ENCODE measurements at regions not wholly inside any gene's neighbourhood (a gene's known extent, or its start where the extent isn't known, plus 50 kb on each side); places are given as distances from the start of the nearest gene placed in this dataset.
"Not testable (repeated sequence)": the region's sequence is repeated elsewhere in the genome, so short reads cannot be mapped to it uniquely, and the experiment has no call there.

DNA sequence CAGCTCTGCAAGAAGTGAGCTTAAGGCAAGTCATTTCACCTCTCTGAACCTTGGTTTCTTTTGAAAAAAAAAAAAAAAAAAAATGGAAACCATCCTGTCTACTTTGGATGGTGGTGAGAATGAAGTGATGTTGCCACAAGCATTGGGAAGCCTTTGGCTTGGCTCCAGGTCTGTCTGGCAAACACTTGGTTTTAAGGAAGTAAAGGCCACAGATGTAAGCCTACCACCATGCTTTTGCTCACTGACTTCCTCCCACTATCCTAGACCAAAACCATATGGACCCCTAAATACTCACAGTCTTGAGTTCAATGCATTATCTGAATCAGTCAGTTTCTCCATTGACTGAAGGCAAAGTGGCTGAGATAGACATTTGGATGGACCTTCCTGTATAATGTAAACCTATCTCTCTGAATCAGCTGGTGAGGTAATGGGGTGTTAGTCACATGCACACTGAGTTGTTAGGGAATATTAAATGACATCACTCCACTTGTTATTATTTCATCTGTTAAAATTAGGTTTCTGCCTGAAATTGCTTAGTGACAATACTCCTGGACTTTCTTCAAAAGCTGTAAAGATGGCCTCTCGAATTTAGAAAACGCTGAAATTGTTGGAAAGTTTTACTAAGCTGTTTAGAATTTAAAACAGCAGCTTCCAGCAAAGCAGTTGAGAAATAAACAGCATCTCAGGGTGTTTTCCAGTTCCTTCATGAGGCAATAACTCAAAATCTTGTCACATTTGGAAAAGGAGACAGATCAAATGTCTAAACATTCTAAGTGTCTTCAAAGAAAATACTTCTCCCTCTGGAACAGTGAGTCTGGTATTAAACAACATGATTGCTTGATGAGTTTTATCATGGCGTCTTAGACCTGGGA, 833.5 kb downstream of the DHX35 start:
- DNase-seq: no peak

DNA sequence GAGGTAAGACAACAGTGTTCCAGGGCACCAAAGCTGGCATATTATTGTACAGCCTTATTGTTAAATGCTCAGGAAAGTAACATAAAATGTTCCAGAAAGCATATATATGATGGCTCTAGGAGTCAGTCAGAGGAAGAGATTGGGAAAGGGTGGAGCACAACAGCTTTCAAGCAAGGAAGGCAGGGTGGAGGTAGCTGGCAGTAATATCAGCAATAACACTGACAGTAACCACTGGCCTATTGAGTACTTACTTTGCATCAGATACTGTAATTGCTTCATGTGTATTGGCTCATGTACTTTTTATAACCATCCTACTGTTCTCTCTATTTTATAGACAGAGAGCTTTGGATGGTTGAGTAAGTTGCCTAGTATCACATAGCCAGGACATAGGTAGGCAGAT, 830.2 kb downstream of the DHX35 start:
- no peak for DNase-seq

DNA sequence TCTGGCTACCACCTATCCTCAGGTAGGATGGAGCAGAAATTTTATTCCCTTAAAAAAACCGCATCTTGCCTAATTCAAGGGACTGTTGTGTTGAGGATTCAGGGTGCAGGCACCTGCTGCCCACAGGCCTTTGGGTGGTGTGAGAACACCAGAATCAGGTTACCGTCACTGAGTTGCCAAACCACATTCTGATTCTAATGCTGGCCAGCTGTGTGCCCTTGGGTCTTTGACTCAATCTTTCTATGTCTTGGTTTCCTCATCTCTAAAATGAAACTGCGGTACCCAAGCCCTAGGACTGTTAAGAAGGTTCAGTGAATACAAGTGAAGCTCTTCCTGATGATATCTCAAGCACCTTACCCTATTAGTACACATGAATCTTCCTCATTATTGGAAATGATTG, 827.3 kb downstream of the DHX35 start:
- no peak for DNase-seq

DNA sequence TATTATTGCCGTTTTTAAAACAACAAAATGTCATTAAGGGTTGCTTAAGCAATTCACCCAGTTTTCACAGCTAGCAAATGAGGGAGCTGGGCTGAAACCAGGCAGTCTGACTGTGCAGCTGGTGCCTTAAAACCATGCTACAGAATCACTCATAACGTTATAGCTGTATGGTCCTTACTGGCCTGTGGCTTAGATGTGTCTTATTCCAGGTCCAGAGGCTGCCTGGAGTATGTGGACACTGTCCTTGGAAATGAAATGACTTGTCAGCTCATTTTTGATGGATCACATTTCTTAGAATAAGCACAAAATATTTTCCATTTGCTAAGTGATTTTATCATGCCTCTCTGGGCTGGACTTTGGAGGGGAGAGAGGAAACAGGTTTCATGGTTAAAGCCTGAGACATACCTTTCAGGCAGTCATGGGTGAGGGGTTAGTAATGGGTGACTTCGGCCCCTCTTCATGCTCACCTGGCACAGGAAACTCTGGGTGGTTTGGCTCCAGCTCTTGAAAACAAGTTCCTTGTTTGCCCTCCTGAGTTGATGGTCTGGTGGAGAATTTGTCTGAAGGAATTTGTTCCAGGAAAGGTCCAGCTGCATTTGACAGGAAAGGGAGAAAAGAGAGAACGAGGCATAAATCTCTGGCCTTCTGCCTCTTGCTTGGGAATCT, 823.2 kb downstream of the DHX35 start:
- no peak for DNase-seq

DNA sequence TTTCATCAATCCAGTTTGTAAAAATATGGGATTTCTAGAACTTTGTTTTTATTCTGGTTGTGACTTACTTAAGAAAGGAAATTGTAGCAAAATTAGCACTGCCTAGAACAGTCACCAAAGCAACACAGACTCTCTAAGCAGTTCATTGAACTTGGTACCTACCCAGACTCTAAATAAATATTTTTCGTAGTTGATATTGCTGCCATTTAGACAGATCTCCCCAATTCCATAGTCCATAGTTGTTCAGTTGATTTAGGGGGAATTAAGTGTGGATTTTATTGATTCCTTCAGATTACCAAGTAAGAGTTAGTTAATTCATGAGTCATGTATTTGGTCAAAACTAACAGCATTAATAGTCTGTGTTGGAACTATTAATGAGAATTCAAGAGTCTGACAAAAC, 822.5 kb downstream of the DHX35 start:
- DNase-seq: no peak

DNA sequence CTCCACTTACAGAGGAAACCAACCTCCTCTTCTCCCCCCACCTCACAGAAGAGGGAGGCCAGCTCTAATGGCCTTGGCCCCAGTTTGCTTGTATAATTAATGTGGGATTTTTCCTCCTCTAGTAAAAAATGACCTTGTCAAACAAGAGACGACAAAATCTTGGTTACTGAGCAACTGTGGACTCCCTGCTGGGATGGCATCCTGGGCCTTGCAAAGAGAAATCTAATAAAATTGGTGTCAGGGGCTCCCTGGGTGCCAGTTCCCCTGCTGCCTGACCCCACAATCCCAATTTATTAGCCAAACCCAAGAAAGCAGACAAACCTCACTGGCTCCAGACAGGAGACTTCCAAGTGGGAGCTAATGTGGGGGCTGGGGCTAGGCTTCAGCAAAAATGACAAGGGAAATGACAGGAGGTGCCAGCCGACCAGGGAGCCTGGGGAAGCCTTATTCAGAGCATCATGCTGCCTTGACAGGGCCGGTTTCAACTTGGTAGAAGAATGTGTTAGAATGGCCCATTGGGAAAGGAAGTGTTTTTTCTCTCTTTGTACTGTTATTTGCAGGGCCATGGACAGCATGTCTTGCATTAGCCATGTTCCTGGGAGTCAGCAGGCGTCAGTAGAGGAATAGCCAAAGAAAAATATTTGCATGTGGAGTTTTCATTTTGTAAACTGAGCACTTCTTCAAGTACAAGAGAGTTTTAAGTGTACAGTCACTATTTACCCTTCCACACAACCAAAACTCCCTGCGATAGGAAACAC, 816.9 kb downstream of the DHX35 start:
- no peak for DNase-seq

DNA sequence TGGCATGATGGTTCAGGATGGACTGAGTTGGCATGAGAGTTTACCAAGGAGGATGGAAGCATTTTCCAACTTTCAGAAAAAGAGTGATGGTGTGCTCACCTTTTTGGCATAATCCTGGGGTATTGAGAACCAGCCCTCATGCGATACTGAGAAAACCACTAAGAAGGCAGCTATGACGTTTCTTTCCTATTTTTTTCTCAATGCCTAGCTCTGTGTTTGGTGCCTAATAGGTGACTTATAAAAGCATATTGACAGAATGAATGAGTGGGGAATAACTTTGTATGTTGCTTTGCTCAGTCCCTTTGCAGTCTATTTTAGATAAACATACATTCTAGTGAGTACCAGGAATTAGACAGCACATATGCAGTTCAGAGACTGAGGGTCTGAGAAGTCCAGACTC, 816.3 kb downstream of the DHX35 start:
- DNase-seq: no peak

DNA sequence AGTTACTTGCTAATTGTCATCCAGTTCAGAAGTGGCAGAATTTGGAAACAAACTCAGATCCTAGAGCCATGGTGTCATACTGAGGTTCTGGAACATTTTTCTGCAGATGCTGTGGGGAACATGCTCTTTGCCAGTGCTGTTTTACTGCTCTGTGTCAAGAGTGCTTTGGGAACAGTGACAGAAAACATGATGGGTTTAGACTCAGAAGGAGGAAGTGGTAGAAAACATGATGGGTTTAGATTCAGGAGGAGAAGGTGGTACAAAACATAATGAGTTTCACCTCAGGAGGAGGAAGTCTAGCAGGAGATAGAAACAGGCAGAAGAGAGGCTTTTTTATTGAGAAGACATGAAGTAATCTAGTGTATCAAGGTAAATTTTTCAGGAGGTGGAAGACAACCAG, 815.5 kb downstream of the DHX35 start:
- no peak for DNase-seq

DNA sequence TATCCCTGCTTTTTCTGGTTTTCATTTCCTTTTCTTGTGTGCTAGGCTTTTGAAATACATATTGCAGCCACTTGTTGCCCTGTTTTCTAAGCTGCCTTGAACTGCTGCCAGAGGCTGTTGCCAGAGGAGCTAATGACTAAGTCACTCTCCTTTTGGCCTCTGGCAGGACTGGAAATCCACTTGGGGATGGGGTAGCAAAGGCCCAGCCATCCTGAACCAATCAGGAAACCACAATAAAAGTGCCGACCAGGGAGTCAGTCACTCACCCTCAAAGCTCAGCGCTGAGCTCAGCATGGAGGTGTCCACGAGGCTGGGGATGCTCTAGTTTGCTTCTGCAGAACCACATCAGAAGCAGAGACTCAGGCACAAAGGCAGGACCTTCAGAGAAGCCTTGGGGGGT, 813.0 kb downstream of the DHX35 start:
- no peak for DNase-seq

DNA sequence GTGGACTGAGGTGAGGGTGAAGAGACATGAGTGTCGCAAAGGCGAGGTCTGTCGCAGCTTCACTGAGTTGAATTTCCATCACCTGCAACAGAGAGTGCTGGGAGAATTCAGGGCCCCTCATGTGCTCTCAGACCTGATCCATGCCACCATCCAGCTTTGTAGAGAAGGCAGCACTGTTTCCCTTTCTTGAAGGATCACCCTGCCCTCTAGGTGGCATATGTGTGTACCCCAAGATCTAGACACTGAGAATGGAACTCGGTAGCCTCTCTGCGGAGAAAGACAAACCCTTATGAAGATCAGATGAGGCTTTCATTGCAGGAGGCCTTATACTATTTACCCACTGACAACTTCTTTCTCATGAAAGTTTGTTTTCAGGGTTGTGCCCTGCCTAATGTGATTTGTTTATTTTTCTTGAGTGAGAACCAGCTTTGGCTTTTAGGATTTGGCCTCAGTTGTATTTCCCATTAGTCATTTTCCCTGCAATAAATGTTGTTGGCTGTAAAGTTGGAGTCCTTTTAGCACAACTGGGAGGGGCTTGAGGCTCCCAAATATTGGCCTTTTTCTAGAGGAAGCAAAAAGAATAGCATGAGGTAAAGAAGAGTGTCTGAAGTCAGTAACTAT, 811.3 kb downstream of the DHX35 start:
- no peak for DNase-seq

DNA sequence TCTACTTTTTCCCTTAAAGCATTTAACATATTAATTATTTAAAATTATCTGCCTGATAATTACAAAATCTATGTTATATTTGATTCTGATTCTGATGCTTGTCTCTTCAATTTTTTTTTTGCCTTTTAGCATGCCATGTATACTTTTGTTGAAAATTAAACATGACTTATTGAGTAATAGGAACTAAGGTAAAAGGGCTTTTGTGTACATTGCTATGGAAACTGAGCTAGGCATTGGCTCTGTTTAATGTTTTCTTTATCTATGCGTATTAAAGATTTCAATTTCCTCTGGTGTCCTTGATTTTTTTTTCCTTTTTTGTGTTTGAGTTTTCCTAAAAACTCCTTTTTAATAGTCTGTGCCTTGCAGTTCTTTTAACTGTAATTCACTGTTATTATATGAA, 805.2 kb downstream of the DHX35 start:
- no peak for DNase-seq

DNA sequence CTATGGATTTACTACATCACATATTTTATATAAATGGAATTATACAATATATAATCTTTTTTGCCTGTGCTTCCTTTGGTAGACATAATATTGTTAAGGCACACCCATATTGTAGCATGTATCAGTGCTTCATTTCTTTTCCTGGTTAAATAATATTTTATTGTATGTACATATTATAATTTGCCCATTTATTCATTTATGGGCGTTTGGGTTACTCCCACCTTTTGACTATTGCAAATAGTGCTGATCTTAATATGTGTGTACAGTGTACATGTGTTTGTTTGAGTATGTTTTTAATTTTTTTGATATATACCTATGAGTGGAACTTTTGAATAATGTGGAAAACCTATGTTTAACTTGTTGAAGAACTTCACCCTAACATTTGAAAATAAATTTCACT, 804.2 kb downstream of the DHX35 start:
- DNase-seq: no peak

DNA sequence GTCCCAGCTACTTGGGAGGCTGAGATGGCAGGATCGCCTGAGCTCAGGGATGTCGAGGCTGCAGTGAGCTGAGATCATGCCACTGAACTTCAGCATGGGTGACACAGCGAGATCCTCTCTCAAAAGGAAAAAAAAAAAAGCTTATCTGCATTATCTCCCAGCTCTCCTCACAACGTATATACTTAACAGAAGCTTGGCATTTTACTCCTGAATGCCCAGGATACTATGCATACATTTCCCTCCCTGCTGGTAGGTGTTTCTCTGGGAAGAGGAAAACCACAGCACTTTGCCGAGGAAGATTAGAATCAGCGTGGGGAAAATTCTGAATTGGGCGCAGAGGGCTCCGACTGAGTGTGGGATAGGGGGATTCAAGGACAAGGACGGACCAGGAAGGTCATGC, 800.6 kb downstream of the DHX35 start:
- DNase-seq: no peak

DNA sequence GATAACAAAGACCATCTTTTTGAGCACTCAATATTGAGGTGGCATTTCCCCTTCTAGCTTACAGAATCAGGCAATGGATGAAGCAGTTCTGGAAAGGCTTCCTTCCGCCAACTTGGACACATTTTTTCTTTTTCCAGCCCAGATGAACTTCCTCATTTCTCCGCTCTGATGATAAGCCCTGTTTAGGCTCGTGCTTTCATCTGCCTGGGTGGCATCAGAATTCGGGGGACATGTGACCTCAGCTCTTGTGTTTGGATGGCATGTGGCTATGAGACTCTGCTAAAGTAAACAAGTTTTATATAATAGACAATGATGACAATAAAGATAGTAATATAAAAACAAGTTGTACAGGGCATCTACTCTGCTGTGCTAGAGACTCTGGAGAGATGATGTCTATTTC, 796.7 kb downstream of the DHX35 start:
- DNase-seq: no peak

DNA sequence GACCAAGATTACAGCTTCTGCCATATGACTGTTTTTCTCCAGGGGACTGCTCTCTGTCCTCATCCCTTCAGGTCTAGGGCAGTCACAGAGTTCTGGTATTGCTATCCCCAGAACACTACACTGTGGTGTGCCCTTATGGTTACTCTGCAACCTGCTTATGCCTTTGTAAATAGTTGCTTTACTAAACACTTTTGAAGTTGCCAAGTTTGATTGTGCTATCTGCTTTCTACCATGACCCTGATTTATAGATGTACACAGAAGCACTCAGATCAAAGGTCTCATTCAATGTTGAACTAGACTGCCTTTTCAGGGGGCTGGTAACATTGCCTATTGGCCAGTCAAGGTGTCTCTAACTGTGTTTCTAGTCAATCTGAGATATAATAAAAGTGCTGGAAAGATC, 794.7 kb downstream of the DHX35 start:
- DNase-seq: no peak

DNA sequence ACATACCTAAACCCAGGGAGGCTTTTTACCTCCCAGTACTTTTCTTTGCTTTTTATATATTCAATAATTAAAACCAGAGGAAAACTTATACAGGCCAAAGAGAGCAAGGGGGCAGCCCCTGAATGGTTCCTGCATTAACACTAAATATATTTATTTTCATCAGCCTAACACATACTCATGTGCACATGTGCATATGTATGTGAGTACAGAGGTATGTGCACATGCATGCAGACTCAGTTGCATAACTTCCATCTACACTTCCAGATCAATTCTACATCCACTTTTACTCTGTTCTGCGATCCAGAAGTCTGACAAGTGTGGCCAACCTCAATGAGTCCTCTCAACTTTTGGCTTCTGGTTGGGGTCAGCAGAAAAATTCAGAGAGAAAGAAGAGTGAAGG, 794.2 kb downstream of the DHX35 start:
- DNase-seq: no peak

DNA sequence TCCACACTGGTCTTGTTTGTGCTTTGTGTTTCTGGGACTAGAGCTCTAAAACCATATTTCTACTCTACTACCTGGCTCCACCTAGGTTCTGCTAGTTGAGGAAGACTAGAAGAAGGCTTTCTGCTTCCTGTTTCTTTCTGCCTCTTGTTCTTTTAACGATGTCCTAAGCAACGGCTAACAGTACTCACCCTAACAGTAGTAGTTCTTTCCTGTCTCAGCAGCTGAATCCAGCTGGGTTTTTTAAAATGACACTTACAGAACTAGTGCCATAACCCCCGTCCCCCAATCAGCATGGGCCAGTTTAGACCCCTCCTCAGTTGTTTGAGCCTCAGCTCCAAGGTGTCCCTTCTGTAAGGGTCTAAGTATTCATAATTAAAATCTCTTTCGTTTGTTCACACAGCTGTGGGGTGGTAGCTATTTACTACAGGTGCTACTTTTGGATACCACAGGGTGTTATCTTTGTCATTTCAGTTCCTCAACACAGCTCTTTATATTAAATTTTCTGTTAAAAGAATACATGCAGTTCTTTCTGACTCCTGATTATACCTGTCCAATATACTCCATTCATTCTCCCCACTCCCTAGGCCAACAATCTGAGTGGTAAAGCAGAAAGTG, 790.2 kb downstream of the DHX35 start:
- DNase-seq: no peak

DNA sequence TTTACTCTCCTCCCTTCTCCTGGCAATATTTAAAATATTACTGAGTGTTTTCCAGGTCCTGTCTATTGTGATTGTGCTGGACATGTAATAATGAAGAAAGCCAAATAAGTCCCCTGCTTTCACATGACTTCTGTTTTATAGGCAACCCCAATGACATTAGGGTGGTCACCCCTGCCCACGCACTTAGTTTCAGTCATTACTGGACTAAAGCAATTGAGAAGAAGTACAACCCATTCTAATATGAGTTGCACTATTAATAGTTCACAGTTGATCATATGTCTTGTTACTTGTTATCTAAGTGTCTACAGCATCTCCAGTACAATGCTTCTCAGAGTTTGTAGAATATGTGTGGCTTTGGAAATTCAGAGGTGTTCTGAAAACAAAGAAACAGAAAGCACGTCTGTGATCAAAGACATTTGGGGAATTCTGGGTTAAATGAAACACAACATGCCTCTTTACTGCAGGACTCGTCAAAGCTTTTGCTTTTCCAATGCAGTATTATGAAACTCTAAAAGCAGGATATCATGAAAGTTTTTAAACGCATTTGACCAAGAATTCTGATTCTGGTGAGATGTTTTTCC, 789.5 kb downstream of the DHX35 start:
- no peak for DNase-seq

DNA sequence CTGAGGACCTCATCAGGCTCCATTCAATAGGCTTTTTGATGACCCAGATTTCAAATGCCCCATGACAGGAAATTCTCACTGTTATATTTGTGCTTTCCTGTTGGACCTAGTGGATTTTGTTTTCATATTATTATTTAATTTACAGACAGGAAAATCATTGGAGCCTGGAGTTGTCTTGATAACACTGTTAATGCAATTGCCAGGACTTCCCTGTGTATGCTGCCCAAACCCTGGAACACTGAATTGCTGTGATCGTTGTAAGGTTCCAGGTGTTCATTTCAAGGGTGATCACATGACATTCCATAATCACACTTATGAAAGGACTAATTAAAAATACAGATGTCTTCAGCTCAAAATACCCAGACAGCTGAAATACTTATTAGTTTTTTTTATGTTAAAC, 783.2 kb downstream of the DHX35 start:
- DNase-seq: no peak

DNA sequence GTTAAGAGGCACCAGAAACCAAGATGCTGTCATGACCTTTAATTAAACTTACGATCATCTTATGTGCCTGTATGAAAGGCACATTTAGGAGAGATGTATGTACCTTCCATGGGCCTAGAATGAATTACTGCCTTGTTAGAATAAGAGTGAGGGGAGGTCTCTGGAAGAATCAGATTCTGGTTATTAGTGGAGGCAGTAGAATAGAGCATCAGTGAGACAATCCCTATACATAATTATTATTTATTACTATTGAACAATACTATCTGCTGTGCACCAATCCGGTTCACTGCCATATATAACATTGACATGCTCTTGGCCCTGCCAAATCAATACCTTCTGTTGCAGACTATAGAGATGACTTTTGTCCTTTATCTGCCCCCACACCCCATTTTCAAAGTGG, 776.5 kb downstream of the DHX35 start:
- DNase-seq: no peak

DNA sequence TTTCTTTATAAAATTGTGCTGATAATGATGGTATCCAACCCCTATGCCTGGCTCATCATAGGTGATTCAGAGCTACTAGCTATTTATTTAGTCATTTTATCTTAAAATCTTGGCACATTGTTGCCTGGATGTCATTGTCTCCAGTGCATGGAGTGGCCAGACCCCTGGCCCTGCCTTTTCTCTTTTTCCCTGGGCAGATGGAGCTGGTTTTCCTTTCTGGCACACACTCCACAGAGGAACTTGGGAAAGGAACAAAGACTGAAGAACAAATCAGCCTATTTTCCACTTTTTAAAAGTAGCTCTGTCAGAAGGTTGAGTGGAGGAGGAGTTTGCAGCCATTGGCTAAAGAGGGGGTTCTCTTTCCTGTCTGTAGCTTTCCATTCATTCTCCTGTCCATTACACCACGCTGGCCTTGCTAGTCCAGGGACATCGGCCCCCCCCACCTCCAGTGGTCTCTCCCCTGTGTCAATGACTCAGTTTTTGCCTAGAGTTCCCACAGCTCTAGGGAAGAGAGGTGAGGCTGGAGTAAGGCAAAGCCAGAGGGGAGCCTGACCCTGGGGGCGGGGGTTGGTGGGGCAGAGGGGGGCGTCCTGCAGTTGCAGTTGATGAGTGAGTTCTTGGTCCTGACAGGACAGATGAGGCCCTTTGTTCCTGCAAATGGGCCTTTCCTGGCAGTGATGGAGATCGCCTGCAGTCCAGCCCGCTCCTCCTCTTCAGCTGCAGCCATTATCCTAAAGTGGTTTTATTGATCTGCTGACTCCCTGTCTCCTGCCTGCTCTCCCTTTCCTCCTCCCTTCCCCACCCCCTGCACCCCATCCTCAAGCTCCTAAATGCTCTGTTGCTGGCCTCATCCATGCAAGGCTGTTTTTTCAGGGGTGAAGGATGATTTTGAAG, 774.5 kb downstream of the DHX35 start:
- DNase-seq: no peak

DNA sequence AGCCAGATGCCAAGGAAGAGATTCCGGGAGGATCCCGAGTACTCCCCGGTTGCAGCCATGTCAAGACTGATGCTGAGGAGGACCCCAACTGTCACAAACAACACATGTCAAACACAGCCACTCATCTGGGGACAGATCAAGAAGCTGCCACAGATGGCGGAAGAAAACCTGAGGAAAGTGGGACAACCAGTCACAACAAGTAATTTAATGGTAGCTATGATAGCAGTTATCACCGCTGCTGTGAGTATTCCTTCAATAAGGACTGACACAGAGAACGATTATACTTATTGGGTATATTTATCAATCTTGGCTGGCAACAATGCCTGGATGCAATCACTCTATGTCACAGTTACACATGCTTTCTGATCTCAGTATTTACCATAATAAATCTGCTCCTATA, 763.4 kb downstream of the DHX35 start:
- DNase-seq: not testable (repeated sequence)
